Caki2 (cell line): ENCODE measurements at regions not wholly inside any gene's neighbourhood (a gene's known extent, or its start where the extent isn't known, plus 50 kb on each side); places are given as distances from the start of the nearest gene placed in this dataset.
A peak's percentile ranks its signal among the peaks of the same experiment; 100 is the strongest.

ENCODE experiments used
- DNase-seq: peaks from one replicate; pipeline ENCODE4 v3.0.0-alpha.2; 2015; ENCODE audit warnings: low read depth
- in situ Hi-C: cut with HindIII; loops from 2 replicates; pipeline ENCODE4 v1.10.0; 2016; ENCODE audit warnings: low sequenced_read_pairs, low pct_unique_long_range_greater_than_20kb, mixed read lengths

DNA sequence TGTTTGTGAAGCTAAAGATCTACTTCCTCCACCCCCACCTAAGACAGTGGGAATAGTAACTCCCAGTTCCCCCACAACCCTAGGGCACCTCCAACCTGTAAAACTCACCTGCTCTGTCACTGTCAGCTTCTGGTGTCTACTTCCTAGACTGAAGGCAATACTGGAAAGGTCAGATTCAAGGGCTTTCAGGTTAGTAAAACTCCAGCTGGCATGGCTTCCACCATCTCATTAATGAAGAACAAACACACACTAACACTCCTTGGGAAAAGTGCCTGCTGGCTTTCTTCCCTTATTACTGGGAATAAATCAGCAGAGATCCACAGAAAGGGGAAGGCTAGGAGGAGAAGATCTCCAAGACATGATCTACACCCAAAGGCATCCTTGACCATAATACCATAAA lies 109.9 kb downstream of the TMEM174 start:
- in situ Hi-C loops: no loop called here
- no peak for DNase-seq

DNA sequence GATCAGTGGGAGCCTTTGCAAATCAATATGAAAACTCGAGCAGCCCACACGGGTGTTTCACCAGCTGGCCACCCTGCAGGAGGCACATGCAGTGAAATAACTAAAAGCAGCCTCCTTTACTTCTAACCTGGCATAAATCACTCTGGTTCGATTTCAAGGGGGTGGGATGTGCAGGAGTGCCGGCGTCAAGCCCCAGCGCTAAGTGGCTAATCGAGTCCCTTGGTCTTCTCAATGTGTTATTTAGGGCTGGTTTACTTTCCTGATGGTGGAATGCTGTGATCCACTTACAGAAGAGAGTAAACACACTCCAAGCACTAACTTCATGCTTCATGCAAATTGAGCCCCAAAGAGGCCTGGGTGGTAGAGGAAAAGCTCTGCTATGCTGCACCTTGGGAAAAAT lies 109.4 kb downstream of the TMEM174 start:
- in situ Hi-C loops: no loop called here

DNA sequence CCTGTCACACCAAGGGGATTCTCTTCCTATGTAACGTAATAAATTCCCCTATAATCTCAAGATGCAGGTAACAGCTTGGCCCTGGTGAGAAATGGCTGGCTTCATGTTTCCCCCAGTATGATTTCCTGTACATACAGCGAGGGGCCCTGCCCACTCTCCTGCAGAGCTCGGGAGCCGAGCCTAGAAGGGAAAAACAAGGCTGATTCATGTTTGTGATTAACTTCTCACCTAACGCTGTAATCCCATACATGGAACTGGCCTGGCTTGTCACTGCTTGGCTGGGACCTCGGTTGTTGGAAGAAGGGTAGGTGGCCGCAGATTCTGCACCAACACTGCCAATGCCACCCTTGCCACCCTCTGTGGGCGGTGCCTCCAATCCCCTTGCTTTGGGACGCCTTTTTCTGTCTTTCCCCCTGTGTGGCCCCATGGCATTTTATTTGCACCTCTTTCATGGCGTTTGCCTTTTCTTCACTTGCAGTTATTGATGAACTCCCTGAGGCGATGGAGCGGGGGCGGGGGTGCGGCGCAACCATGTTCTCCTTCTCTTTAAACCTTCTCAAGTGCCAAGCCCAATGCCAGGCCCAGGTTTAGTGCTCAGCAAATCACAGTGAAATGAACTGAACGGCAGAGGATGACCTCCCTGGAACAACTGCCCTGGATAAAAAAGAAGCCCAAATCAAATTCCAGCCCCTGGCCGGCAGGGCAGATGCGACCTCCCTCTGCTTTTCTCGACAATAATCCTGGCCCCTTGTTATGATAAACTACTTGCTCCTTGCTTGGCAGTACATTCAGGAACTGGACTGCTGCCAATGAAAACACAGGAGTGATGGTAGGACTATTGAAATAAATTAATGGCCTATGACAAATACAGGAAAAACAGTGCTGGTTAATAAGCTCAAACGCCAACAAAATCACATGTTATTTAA lies 108.1 kb downstream of the TMEM174 start:
- peak; percentile 79 for DNase-seq
- in situ Hi-C loops: no loop called here

More for the DNA sequence above, 109.4 kb downstream of the TMEM174 start:
- no peak for DNase-seq

DNA sequence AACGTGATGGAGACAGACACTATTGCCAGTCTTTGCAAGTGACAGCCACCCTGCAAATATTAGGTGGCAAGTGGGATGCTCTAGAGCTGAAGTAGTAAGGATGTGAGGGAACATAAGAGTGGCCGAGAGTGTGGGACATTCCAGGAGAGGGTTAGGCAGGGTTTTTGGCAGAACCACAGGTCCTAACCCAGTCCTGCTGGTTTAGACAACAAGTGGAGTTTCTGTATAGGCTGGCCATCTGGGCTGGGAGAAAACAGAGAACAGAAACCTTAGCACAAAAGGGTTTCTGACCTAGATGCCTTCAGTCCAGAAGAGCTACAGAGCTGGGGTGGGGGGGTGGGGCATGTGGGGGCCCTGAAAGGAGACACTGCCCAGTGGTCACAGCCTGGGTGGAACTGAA lies 107.4 kb downstream of the TMEM174 start:
- in situ Hi-C loops: no loop called here
- no peak for DNase-seq

DNA sequence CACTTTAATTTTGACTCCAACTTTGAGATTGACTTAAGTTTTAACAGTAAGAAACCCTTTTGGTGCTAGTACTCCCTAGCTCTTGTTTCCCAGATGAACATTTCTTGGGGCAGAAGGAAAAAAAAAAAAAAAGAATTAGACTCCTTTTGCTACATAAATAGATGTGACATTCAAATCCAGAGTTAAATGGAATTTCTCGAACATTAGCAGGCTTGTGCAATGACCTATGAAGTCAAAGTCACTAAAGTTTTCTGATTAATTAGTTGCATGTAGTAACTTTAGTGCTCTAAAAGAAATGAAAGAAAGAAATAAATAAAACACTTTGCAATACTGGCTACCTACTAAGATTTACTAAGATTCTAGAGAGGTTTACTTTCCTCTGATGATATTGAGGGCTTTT lies 106.8 kb downstream of the TMEM174 start:
- in situ Hi-C loops: no loop called here
- no peak for DNase-seq

DNA sequence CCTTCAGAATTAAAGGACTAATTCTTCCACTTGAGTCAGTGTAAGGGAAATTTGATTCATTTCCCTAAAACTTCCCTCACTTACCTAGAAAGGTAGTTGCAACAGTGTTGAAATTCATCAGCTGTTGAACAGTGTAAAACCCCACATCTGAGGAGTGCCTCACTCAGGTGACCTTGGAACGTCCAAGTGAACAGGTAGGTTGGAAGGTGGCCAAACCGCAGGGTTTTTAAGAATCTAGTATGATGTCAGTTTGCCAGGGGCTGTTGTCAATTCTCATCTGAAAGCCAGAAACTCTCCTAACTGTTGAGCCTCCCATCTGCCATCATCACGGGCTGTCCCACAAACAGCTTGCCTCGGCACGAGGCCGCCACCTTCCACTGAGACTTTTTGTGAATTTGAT lies 105.7 kb downstream of the TMEM174 start:
- DNase-seq: no peak
- in situ Hi-C loops: no loop called here

DNA sequence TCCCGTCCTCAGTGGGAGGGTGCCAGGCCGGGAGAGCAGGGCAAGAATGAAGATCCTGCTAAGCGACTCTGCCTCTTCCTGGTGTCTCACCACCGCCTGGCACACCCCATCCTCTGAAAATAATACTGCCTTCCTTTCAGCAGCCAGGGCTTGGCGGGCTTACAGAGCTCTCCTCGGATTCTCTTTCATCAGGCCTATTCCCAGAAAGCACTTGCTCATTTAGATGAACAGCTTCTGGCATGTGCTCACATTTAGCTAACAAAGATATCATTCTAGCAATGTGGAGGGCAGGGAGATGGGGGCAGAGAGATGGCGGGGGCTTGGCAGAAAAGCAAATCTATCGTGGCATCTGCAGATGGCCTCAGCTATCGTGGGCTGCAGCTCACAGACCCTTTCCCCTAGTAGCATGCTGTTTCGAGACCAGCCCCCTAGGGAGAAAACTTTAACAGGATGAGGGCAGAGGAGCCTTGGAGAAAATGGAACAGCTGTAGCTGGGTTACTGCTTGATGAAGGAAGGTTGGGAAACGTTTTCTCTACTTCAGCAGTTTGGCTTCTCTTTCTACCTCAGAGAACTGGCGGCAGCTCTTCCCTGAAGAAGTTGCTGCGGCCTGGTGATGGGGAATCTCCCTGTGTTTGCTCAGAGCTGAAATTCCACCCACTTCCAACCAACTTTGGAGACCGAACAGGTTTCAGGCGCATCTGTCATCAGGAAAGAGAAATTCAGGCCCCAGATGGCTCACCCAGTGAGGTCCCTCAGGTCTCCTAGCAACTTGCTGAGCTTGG lies 102.1 kb downstream of the TMEM174 start:
- in situ Hi-C loops: no loop called here
- no peak for DNase-seq

DNA sequence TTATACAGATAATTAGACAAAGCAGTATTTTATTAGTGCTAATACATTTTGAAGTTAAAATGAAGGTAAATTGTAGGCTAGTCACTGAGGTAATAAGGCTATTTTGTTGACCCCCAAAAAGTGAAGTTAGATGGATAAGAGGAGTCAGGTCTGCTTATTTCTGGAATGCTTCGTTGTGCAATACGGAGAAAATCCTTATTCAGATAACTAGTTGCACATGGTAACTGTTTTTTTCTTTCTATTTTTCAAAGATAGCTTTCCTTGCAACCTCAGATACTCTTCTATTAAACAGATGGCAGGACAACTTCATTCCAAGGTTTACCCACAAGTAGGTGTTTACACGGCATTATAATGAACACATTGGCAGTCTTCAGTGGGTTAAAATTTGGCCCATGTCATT lies 101.1 kb downstream of the TMEM174 start:
- in situ Hi-C loops: no loop called here

DNA sequence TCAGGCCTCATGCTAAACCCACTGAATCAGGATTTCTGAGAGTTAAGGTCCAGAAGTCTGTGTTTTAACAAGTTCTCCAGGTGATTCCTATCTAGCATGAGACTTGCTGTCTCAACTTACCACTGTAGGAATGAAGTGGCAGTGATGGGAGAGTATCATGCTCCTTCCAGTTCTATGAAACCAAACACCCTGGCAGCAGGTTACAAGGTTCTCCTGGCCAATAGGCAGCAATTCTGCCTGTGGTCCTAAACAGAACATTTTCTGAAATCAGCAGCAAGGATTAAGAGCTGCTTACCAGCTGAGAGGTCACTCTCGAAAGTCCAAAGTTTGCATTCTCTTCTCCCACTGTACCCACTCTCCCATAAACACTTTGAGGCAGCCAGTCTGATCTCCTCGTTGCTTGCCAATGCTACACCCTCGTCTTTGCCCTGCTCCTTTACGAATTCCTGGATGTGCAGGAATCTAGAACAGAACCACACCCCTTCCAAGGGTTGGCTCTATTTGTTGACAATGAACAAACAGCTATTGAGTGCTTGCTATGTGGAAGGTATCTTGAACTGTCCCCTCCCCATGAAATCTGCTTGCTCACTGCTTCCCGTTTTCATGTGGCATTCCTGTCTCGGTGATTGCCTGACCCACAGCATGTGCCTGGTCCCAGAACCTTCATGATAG lies 100.5 kb downstream of the TMEM174 start:
- in situ Hi-C loops: no loop called here
- no peak for DNase-seq

More for the DNA sequence above, 101.1 kb downstream of the TMEM174 start:
- no peak for DNase-seq

DNA sequence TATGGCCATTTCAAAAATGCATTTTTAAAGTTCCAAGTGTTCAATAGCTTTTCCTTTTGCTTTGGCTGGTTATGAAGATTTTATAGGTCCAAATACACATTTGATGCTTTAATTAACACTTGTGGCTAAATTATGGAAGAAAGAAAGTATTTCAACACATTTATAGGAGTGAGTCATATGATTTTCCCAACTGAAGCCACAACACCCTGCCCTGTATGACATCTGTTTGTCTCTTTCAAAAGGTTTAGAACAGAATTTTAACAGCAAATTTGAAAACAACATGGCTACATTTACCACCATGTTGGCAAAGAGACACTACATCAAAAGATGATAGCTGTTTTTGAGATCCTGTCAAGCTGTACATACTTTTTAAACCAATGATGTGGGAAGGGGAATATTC lies 99.4 kb downstream of the TMEM174 start:
- in situ Hi-C loops: no loop called here
- DNase-seq: no peak

DNA sequence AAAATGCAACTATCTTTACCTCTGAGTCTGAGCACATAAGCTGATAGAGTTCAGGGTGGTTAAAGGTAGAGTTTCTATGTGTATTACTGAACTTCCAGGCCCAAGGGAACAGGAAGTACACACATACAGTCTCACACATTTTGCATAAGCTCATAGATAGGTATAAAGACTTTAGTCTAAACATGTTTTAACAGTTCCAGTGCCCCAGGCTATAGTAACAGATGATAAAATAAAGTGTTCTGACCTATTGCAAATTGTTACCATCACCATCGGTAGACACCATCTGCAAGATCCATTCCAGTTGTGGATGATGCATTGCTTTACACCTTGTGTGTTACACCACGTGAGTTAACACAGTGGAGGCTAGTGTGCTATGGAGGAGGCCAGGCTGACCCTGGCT lies 95.8 kb downstream of the TMEM174 start:
- in situ Hi-C loops: no loop called here
- no peak for DNase-seq

DNA sequence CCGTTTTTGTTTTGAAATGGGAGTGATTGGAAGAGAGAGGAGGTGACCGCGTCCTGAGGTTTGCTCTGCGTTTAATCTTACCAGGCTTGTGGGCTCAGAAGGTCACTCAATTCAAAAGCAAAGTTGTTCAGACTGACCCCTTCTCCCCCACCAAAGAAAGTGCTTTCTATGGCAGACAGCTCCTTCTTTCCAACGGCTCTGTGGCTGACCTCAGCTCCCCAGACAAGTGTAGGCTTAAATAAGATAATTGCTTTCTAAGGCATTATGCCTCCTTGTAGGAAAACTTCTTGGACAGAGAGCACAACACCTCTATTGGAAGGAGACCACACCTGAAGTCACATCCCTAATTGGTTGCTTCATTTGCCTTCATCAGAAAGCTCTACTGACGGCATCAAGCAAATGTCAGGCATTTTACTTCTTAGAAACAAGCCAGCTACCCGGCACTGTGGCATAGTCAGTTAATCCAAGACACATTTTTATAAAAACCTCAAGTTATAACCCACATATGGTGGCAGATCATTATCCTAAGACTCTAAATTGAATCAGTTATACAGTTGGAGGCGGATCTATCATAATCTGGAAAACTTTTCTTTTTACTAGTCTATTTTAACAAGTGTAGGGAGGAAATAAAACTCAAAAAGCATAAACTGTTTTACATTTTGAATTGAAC lies 94.9 kb downstream of the TMEM174 start:
- in situ Hi-C loops: no loop called here
- DNase-seq: no peak

DNA sequence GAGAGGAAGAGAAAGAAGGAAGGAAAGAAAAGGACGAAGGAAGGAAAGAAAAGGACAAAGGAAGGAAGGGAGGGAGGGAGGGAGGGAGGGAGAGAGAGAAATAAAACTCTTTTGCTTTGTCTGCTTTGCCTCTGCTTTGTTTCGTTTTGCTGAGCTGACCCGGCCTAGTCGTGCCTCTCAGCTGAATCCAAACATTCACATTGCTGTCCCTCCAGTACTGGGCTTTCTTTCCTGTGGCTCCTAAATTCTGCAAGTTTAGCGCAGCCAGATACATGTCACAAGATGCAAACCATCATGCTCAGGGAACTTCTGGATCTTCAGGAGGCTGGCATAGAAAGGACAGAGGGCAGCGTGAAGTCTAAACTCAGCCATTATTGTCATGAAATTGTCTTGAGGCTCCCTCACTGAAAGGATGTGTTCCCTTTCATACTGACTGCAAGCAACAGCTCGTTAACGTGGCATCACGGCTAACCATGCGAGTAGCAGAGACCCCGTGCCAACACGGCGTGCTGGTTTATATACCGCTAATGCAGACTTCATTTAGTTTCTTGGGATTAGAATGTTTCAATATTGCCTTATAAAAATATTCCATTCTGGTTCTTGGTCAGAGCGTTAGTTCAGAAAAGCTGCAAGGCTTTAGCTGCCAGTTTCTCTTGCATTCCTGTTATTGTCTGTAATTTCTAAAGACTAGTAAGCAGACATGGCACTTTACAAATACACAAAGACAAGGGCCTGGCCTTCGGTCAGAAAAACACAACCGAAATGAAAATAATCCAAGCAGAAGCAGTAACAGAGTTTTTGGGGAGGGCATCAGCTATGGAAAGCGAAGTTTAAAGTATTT lies 94.2 kb downstream of the TMEM174 start:
- no peak for DNase-seq
- in situ Hi-C loops: no loop called here

DNA sequence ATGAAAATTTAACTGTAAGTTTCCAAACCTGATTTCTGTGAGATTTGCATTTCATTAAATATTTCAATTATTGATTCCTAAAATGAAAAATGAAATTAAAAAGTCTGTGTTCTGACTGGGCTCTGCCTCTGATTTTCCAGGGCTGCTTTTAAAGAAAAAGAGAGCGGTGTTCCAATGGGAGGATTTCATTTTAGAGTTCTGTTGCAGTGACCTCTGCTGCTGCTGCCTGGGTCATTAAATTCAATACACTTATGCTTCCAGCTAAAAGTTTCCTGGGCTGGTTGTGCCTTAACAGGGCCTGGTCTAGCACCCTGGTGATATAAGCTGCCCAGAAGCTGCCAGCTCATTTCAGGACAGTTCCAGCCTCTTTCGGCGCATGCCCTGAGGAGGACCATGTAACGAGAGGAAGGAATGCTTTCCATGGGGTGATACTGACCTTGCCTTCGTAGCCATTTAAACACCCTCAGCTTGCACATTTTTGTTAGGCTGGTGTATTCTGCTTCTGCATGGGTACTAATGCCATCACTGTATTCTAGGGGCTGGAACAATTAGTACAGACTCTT lies 93.3 kb downstream of the TMEM174 start:
- in situ Hi-C loops: no loop called here
- no peak for DNase-seq

DNA sequence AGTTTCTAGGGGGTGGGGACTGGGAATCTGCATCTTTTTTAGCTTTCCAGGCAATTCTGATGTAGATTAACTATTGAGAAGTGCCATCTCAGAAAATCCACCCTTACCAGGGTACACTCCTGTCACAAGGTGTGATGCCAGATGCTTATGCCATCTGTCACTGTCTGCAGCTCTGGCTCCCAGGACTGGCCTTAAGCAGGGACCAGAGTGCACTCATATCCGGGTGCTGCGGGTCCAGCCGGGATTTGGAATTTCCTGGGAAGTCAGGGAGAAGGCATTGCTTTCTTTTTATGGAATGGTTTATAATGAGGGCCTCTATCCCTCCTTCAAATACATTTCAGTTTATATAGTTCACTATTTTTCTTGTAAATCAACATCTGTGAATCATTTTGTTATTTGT lies 92.6 kb downstream of the TMEM174 start:
- in situ Hi-C loops: no loop called here
- no peak for DNase-seq

DNA sequence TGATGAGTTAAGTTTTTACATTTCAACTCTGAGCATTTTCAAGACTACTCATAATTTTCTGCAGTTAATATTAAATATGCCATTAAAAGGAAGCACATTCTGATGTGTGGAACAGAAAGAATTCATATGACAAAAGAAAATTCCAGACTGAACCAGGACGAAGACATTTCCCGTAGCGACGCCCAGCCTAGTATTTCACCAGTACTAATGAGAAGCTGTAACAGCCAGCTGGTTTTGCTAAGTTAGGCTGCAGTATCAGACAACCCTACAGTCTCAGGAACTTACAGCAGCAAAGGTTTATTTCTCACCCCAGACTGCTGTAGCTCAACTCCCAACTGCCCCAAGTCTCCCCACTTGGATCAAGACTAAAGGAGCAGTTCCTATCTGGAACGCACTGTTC lies 91.6 kb downstream of the TMEM174 start:
- no peak for DNase-seq
- in situ Hi-C loops: no loop called here

DNA sequence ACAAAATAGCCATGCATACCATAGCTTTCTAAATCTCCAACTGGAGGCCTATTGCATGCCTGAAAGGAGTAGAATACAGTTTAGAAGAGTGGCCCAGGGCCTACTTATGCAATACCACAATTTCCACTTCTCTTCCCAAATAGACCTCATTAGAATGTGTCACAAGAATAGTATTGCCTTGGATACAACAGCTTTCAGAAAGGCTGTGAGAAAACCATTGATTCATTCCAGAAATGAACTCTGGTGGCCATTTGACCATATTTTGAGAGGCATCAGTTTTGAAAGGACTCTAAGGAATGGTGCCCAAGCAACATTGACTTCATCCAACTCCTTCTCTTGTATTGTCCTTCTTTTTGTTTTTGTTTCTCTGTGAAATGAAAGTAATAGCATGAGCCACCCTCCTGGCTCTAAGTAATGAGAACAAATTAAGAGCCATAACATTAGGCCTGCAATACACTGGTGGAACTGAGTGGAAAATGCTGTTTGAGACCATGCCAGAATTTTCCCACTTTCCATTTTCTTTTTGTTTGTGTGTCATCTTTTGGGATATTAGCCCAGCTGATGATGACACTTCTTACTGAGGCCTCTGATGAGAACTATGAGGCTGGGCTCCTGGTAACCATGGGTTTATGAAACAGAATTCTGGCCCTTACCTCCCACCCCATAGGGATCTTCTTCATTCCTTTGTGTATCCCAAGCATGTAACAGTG lies 90.2 kb downstream of the TMEM174 start:
- in situ Hi-C loops: no loop called here

More for the DNA sequence above, 90.2 kb downstream of the TMEM174 start:
- no peak for DNase-seq
